ENCODE measurements at regions not wholly inside any gene's neighbourhood (a gene's known extent, or its start where the extent isn't known, plus 50 kb on each side); places are given as distances from the start of the nearest gene placed in this dataset.
A peak's percentile ranks its signal among the peaks of the same experiment; 100 is the strongest.

- no peak for DNase-seq
Measured at GRCh38 chr10:108819302-108819701, 1104.0 kb downstream of the XPNPEP1 start.

DNA sequence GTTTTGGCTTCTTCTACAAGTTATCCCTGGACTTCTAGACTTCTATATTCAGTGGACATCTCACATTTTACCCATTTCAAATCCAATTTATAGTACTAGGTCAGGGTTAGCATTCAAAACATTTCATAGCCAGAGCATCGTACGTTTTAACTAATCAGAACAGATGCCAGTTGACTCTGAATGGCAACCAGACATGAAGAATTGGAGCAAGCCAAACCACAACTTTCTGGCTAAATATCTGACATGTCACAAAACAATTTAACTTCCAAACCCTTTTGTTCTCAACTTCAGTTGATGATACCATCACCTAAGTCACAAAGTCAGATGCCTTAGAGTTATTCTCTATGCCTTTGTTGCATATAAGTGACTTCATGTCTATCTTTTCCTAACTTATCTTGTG, 1105.7 kb downstream of the XPNPEP1 start:
- no peak for DNase-seq

GRCh38 chr10:108817135-108817534, 1106.2 kb downstream of the XPNPEP1 start:
- DNase-seq = no peak

DNA sequence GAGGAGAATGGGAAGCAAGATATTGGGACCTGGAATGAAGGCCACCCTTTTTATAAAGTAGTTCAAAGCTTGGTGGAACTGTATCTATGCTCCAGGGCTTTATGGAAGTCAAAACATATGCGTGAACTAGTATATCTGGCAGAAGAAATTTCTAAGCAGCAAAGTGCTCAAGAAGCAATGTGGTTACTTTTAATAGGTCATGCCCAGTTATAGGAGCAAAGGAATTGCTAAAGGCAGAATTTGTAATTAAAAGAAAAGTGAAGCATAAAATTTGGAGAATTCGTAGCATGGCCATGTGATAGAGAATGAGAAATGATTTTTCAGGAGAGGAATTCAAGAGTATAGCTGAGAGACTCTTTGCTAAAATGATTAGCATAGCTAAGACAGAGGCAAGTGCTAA, 1110.4 kb downstream of the XPNPEP1 start:
- DNase-seq = no peak

DNA sequence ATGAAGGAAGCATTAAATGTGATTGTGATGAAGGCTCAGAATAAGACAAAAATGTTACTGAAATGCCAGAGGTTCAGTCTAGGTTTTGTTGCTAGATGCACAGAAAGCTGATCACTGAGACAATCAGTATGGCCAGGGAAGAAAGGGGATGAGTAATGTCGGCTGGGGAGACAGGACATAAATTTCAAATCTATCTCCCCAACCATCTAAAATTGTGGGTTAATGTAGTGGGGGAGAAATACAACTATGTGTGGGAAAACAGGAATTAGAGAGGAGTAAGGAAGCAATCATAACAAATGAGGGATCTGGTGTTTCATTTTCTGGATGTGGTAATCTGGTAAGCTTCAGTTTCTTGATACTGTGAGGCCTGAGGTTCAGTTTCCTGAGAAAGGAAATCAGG, 1111.0 kb downstream of the XPNPEP1 start:
- no peak for DNase-seq

GRCh38 chr10:108808228-108808627, 1115.1 kb downstream of the XPNPEP1 start:
- no peak for DNase-seq

GRCh38 chr10:108801775-108802517, 1121.4 kb downstream of the XPNPEP1 start:
- DNase-seq = no peak

- no peak for DNase-seq
Measured at GRCh38 chr10:108801220-108801619, 1122.1 kb downstream of the XPNPEP1 start.

GRCh38 chr10:108797573-108797972, 1125.7 kb downstream of the XPNPEP1 start:
- DNase-seq = no peak

- DNase-seq = no peak
Measured at GRCh38 chr10:108791794-108792474, 1131.4 kb downstream of the XPNPEP1 start.

GRCh38 chr10:108791030-108791429, 1132.3 kb downstream of the XPNPEP1 start:
- no peak for DNase-seq

DNA sequence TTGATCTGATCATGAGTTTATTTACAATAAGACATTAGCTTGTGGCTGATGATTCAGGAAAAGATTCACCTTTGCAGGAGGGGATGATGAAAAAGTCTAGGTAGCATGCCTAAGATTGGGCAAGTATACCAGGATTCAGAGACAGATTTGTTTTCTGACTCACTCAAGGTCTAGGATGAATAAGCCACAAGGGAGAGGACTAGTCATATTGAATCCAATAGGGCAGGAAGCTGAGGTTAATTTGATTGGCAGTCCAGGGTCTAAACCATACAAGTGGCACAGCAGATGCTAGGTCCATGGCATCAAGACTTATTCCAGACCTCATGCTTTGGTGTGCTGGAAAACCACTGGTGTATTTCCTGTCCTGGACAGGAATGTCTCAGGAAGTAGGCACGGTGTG, 1133.4 kb downstream of the XPNPEP1 start:
- no peak for DNase-seq

DNA sequence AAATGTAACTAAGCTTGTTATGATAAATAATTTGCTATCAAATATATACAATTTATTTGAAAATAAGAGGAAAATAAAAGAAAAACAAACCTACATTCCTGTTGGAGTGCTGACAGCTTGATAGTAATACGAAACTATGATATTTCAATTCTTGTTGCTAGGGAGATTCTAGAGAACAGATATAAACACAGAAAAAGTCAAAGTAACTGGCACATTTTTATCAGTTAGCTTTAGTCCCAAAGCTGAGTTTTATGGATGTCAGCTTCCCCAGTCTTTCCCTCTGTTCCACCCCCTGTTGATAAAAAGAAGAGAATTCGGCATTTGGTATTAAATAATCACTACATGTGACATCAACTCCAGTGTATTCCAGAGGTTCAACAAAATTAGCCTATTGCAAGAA, 1134.0 kb downstream of the XPNPEP1 start:
- no peak for DNase-seq

DNA sequence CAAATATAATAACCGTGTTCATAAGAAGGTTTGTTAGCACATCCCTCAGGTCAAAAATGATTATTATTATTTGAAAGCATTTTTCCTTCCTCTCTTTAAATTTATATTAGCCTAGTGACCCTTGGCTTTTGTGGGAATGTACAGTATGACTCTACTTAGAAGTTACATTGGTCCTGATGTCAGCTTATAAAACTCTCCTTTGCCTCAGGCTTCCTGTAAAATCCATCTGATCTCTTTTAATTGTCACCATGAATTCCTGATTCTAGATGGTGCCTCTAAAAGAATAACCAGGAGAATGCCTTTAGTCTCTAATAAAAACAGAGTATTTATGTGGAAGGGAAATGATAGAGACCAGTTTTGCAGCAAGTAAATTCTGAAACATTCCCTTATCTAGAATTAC, 1134.4 kb downstream of the XPNPEP1 start:
- no peak for DNase-seq

DNA sequence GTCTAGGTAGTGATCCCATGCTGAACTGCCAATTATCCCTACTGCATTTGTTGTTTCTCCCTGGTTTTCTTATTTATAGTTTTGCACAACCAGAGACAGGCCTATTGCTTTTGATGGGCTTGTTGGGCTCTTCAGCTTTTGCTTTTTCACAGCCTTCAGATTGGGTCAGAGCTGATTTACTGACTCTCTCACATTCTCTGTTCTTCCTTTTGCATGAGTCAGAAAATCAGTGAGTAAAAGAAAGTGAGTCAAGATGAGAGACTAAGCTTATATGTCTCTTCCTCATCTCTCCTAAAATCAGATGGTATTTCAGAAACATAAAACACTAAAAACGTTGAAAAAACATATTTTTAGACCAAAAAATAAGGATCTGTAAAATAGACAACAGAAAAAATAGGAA, 1135.4 kb downstream of the XPNPEP1 start:
- no peak for DNase-seq

DNA sequence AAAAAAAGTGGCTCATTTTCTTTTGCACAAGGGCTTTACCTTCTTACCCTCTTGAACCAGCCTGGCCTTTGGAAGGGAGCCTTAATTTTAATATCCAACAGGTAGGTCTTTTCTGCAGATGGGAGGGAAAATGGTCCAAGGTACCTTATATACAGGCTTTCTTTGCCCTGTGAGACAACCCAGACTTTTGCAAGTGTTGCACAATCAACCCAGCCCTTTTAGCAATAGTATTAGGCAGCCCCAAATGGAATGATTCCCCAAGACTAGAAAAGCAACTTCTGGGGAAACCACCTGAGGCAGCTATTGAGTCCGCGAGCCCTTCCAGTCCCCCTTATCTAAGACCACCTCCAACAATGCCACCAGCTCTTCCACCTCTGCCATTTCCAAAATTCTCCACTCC, 1138.3 kb downstream of the XPNPEP1 start:
- DNase-seq = no peak

GRCh38 chr10:108784534-108784933, 1138.8 kb downstream of the XPNPEP1 start:
- no peak for DNase-seq

DNA sequence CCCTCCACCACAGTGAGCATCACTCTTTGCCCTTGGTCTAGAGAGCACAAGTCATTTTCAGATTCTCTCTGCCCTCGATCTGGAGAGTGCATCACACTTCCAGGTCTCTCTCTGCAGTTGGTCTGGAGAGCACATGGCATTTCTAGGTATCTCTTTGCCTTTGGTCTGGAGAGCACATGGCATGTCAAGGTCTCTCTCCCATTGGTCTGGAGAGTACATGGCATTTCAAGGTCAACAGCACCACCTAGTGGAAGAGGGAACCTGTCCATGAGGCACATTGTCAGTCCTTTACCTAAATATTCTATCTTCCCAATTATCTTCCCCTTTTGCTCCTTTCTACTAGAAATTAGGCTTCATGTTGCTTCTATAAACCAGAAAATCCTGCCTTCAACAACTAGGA, 1139.4 kb downstream of the XPNPEP1 start:
- DNase-seq = peak; percentile 35

GRCh38 chr10:108782411-108782810, 1140.9 kb downstream of the XPNPEP1 start:
- no peak for DNase-seq

GRCh38 chr10:108779501-108779900, 1143.8 kb downstream of the XPNPEP1 start:
- DNase-seq = no peak

DNA sequence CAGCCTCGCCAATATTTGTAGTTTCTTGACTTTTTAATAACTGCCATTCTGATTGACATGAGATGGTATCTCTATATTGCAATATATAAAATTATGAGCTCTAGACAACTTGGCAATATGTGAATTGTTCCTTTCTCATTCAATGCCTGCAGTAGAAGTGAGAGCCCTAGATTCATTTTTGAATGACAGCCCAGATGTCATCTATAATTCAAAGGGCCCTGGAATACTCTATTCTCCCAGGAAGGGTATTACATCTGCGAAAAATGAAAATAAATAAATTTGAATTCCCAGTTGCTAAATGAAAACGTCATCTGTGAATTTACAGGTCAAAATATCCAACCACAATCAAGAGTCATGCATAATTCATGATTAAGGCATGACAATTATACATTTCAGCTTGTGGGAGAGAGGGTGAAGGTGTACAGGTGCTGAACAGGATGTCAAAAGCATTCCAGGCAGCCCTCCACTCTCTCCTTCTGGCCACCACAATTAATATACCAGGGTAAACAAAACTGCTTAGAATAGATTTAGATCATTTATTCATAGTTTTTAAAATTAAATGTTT, 1147.3 kb downstream of the XPNPEP1 start:
- no peak for DNase-seq

GRCh38 chr10:108771106-108771505, 1152.2 kb downstream of the XPNPEP1 start:
- no peak for DNase-seq

DNA sequence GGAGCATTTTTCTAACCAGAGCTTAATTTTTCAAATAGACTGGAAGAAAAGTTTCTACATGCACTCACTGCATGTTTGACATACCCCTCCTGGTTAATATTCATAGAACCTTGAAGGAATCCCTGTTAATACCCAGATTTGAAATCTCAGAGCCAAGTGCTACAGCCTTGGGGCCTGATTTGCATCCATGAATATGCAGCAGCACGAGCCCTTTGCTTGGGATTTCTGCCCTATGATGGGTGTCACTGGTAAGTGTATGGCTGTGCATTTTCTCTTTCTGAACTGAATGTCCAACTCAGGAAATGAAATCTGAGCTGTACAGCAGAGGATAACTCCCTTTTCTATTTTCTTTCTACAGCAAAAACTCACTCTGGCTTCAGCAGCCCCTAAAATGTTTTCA, 1157.5 kb downstream of the XPNPEP1 start:
- no peak for DNase-seq

DNA sequence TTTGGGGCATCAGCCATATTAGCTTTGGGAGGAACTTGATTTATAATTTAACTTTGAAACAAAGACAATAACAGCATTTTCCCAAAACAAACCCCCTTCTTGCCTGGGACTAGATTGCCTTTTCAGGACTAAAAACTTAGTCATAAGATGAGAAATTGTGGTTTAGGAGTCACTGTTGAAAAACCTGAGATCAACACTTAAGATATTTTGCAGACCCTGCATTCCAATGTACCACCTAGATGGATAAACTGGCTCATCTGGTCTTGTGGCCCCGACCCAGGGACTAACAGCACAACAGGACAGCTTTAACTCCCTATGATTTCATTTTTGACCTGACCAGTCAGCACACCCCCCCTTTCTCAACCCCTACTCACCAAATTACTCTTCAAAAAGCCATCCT, 1165.4 kb downstream of the XPNPEP1 start:
- DNase-seq = no peak

Data from MV-4-11 (cell line).